GM12872 (cell line): ENCODE measurements at regions not wholly inside any gene's neighbourhood (a gene's known extent, or its start where the extent isn't known, plus 50 kb on each side); places are given as distances from the start of the nearest gene placed in this dataset.

Source experiments
- CTCF ChIP-seq: IDR thresholded peaks from 3 replicates; pipeline ENCODE4 v1.5.1; 2011; ENCODE audit warnings: low read depth, mild to moderate bottlenecking, low read length, moderate library complexity; ENCODE audit not compliant: insufficient read depth

GRCh38 chr2:386406-387103 lies 98.7 kb upstream of the ALKAL2 start:
- TF ChIP-seq CTCF = no peak

- no peak for TF ChIP-seq CTCF
These were observed 97.9 kb upstream of the ALKAL2 start for GRCh38 chr2:385785-386184.

- TF ChIP-seq CTCF = no peak
These were observed 97.2 kb upstream of the ALKAL2 start for GRCh38 chr2:385061-385460.

- TF ChIP-seq CTCF = no peak
These were observed 96.0 kb upstream of the ALKAL2 start for GRCh38 chr2:383888-384287.

- no peak for TF ChIP-seq CTCF
These were observed 95.3 kb upstream of the ALKAL2 start for GRCh38 chr2:383178-383577.

GRCh38 chr2:382728-383022 lies 94.8 kb upstream of the ALKAL2 start:
- TF ChIP-seq CTCF = no peak

- TF ChIP-seq CTCF = no peak
These were observed 94.2 kb upstream of the ALKAL2 start for GRCh38 chr2:381941-382727.
